ENCODE measurements at regions not wholly inside any gene's neighbourhood (a gene's known extent, or its start where the extent isn't known, plus 50 kb on each side); places are given as distances from the start of the nearest gene placed in this dataset.

DNA sequence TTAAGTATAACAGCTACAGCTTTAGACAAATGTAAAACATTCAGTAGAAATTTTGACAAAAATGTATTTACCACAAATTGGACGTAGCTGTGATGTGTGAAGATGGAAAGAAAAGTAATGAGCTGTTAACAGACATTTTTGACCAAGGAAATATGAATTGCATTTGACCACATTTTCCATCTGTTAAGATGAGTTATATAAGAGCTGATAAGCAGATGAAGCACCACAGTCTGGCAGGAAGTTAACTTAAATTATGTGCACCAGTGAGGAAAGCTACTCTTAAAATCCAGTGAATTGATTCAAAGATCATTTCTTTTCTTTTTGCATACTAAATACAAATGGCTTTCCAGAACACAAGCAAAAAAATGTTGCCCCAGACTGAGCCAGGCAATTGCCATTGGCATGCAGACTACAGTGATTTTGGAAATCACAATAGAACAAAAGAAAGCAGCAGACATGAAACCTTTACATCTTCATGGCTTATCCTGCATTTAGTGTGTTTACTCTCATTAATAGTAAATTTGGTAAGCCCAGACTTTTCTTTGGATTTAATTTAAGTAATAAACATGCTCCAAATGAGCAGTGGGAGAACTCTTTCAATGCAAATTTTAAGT lies 493.7 kb downstream of the TMX3 start:
- H3K79me2 ChIP-seq (ENCODE audit: control insufficient read depth, insufficient read depth, low read length) = no peaks in the 10 kb centered on the region
- no peaks in the 10 kb centered on the region for H3K27me3 ChIP-seq (ENCODE audit: control insufficient read depth, insufficient read depth, low read length)
- no peak overlapping the region for H2AFZ ChIP-seq (ENCODE audit: low read length)
- no peaks in the 10 kb centered on the region for H3K9me3 ChIP-seq (ENCODE audit: control insufficient read depth, insufficient read depth, low read depth, low read length)
- no peak overlapping the region for H3K4me3 ChIP-seq (replicated peaks in 1 of 4; ENCODE audit: control extremely low read depth in 1 of 4, insufficient read depth in 1 of 4, low read depth in 3 of 4, low read length in 4 of 4)
- H3K4me2 ChIP-seq (ENCODE audit: extremely low read depth, insufficient read depth, low read length) = no peak overlapping the region
- H3K4me1 ChIP-seq (ENCODE audit: control insufficient read depth, extremely low read depth, insufficient read depth, low read length) = peaks cover 2% of the 10 kb centered on the region
- H3K27ac ChIP-seq (ENCODE audit: insufficient read depth, low read length) = no peak overlapping the region
- no peak for TF ChIP-seq EZH2 (IDR thresholded peaks at IDR 0.05; ENCODE audit: low read length, missing control alignments)
- TF ChIP-seq, protein P1, sequence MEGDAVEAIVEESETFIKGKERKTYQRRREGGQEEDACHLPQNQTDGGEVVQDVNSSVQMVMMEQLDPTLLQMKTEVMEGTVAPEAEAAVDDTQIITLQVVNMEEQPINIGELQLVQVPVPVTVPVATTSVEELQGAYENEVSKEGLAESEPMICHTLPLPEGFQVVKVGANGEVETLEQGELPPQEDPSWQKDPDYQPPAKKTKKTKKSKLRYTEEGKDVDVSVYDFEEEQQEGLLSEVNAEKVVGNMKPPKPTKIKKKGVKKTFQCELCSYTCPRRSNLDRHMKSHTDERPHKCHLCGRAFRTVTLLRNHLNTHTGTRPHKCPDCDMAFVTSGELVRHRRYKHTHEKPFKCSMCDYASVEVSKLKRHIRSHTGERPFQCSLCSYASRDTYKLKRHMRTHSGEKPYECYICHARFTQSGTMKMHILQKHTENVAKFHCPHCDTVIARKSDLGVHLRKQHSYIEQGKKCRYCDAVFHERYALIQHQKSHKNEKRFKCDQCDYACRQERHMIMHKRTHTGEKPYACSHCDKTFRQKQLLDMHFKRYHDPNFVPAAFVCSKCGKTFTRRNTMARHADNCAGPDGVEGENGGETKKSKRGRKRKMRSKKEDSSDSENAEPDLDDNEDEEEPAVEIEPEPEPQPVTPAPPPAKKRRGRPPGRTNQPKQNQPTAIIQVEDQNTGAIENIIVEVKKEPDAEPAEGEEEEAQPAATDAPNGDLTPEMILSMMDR (conservative IDR thresholded peaks at IDR 0.05 in 1 of 2, IDR thresholded peaks at IDR 0.05 in 1 of 2; ENCODE audit: low read depth in 1 of 2, low read length in 2 of 2) = no peak
- DNase-seq (ENCODE audit: low read depth in 2 of 2) = peak; percentile 1 to 76
- no peaks in the 10 kb centered on the region for H4K20me1 ChIP-seq (ENCODE audit: control insufficient read depth, extremely low read depth, insufficient read depth, low read length)
- H3K36me3 ChIP-seq (ENCODE audit: control insufficient read depth, insufficient read depth, low read length) = no peaks in the 10 kb centered on the region
- H3K9ac ChIP-seq (ENCODE audit: insufficient read depth, low read length) = no peak overlapping the region

- Histone ChIP-seq H3K36me3 (ENCODE audit: control insufficient read depth, insufficient read depth, low read length) (no peaks in the 10 kb centered on the region), H3K27ac (ENCODE audit: insufficient read depth, low read length) (no peak overlapping the region), H3K27me3 (ENCODE audit: control insufficient read depth, insufficient read depth, low read length) (no peaks in the 10 kb centered on the region), H2AFZ (ENCODE audit: low read length) (no peak overlapping the region), H4K20me1 (ENCODE audit: control insufficient read depth, extremely low read depth, insufficient read depth, low read length) (no peaks in the 10 kb centered on the region), H3K9me3 (ENCODE audit: control insufficient read depth, insufficient read depth, low read depth, low read length) (no peaks in the 10 kb centered on the region), H3K4me1 (ENCODE audit: control insufficient read depth, extremely low read depth, insufficient read depth, low read length) (peaks cover 2% of the 10 kb centered on the region), H3K79me2 (ENCODE audit: control insufficient read depth, insufficient read depth, low read length) (no peaks in the 10 kb centered on the region), H3K4me2 (ENCODE audit: extremely low read depth, insufficient read depth, low read length) (no peak overlapping the region), H3K9ac (ENCODE audit: insufficient read depth, low read length) (no peak overlapping the region), H3K4me3 (replicated peaks in 1 of 4; ENCODE audit: control extremely low read depth in 1 of 4, insufficient read depth in 1 of 4, low read depth in 3 of 4, low read length in 4 of 4) (no peak overlapping the region)
- no peak for DNase-seq (ENCODE audit: low read depth in 2 of 2)
- TF ChIP-seq, protein P1 (conservative IDR thresholded peaks at IDR 0.05 in 1 of 2, IDR thresholded peaks at IDR 0.05 in 1 of 2; ENCODE audit: low read depth in 1 of 2, low read length in 2 of 2) = no peak
- no peak for TF ChIP-seq EZH2 (IDR thresholded peaks at IDR 0.05; ENCODE audit: low read length, missing control alignments)
These were observed 494.4 kb downstream of the TMX3 start for GRCh38 chr18:68220458-68220857.

- no peaks in the 10 kb centered on the region for H4K20me1 ChIP-seq (ENCODE audit: control insufficient read depth, extremely low read depth, insufficient read depth, low read length)
- peak in 1 of 2 donors; percentile 73 for DNase-seq (ENCODE audit: low read depth in 2 of 2)
- H3K9ac ChIP-seq (ENCODE audit: insufficient read depth, low read length) = no peak overlapping the region
- peaks cover 2% of the 10 kb centered on the region for H3K4me1 ChIP-seq (ENCODE audit: control insufficient read depth, extremely low read depth, insufficient read depth, low read length)
- H3K4me3 ChIP-seq (replicated peaks in 1 of 4; ENCODE audit: control extremely low read depth in 1 of 4, insufficient read depth in 1 of 4, low read depth in 3 of 4, low read length in 4 of 4) = no peak overlapping the region
- H3K27ac ChIP-seq (ENCODE audit: insufficient read depth, low read length) = no peak overlapping the region
- no peaks in the 10 kb centered on the region for H3K27me3 ChIP-seq (ENCODE audit: control insufficient read depth, insufficient read depth, low read length)
- H3K9me3 ChIP-seq (ENCODE audit: control insufficient read depth, insufficient read depth, low read depth, low read length) = no peaks in the 10 kb centered on the region
- no peak overlapping the region for H3K4me2 ChIP-seq (ENCODE audit: extremely low read depth, insufficient read depth, low read length)
- H2AFZ ChIP-seq (ENCODE audit: low read length) = peak overlapping the region; percentile 3
- no peaks in the 10 kb centered on the region for H3K36me3 ChIP-seq (ENCODE audit: control insufficient read depth, insufficient read depth, low read length)
- TF ChIP-seq, protein P1 (conservative IDR thresholded peaks at IDR 0.05 in 1 of 2, IDR thresholded peaks at IDR 0.05 in 1 of 2; ENCODE audit: low read depth in 1 of 2, low read length in 2 of 2) = no peak
- no peak for TF ChIP-seq EZH2 (IDR thresholded peaks at IDR 0.05; ENCODE audit: low read length, missing control alignments)
- H3K79me2 ChIP-seq (ENCODE audit: control insufficient read depth, insufficient read depth, low read length) = no peaks in the 10 kb centered on the region
These were observed 495.0 kb downstream of the TMX3 start for GRCh38 chr18:68219872-68220271.
